GM06990 (cell line): ENCODE measurements at regions not wholly inside any gene's neighbourhood (a gene's known extent, or its start where the extent isn't known, plus 50 kb on each side); places are given as distances from the start of the nearest gene placed in this dataset.
"Not testable (repeated sequence)": the region's sequence is repeated elsewhere in the genome, so short reads cannot be mapped to it uniquely, and the experiment has no call there.

Experiments used
- DNase-seq: peaks from one replicate; pipeline ENCODE4 v3.0.0-alpha.2; 2011; ENCODE audit not compliant: insufficient read length; ENCODE audit errors: extremely low read depth
- H3K27me3 ChIP-seq: replicated peaks from 2 replicates; pipeline ENCODE4 v1.6.0; 2011; ENCODE audit warnings: low read length; ENCODE audit not compliant: control insufficient read depth, insufficient read depth
- H3K36me3 ChIP-seq: 2 replicates; pipeline ENCODE4 v1.5.1; 2011; ENCODE audit warnings: low read length; ENCODE audit not compliant: control insufficient read depth, insufficient read depth
- H3K4me3 ChIP-seq: replicated peaks from 2 replicates; pipeline ENCODE4 v1.5.1; 2011; ENCODE audit warnings: low read depth, mild to moderate bottlenecking, control low read depth, low read length
- CTCF ChIP-seq: IDR thresholded peaks from 2 replicates; pipeline ENCODE4 v1.5.1; 2011; ENCODE audit warnings: low read length, control low read depth, mild to moderate bottlenecking, inconsistent platforms; ENCODE audit not compliant: insufficient read depth, poor library complexity, severe bottlenecking

GRCh38 chr6:141925001-141925400 lies 207.7 kb upstream of the GJE1 start:
- TF ChIP-seq CTCF, result no peak
- no peak for DNase-seq
- H3K4me3 ChIP-seq, result no peak overlapping the region
- no peaks in the 10 kb centered on the region for H3K27me3 ChIP-seq
- H3K36me3 ChIP-seq, result no peaks in the 10 kb centered on the region

- no peak for DNase-seq
- no peak overlapping the region for H3K4me3 ChIP-seq
- no peak for TF ChIP-seq CTCF
Observed at GRCh38 chr6:141922898-141923297, 209.8 kb upstream of the GJE1 start.

GRCh38 chr6:141916682-141917505 lies 215.8 kb upstream of the GJE1 start:
- H3K4me3 ChIP-seq, H3K36me3 ChIP-seq, H3K27me3 ChIP-seq, DNase-seq: not testable (repeated sequence)

More at GRCh38 chr6:141922898-141923297, 209.8 kb upstream of the GJE1 start:
- Histone ChIP-seq H3K27me3 (no peaks in the 10 kb centered on the region), H3K36me3 (no peaks in the 10 kb centered on the region)

GRCh38 chr6:141914646-141915045 lies 218.1 kb upstream of the GJE1 start:
- DNase-seq, result no peak
- H3K36me3 ChIP-seq, result no peaks in the 10 kb centered on the region
- no peak overlapping the region for H3K4me3 ChIP-seq
- TF ChIP-seq CTCF, result no peak
- H3K27me3 ChIP-seq, result no peaks in the 10 kb centered on the region

GRCh38 chr6:141906569-141907080 lies 226.1 kb upstream of the GJE1 start:
- no peak overlapping the region for H3K4me3 ChIP-seq
- TF ChIP-seq CTCF, result no peak
- no peaks in the 10 kb centered on the region for H3K27me3 ChIP-seq
- no peak for DNase-seq
- H3K36me3 ChIP-seq, result no peaks in the 10 kb centered on the region

- no peak overlapping the region for H3K4me3 ChIP-seq
- no peak for TF ChIP-seq CTCF
- no peaks in the 10 kb centered on the region for H3K36me3 ChIP-seq
- no peaks in the 10 kb centered on the region for H3K27me3 ChIP-seq
- no peak for DNase-seq
Observed at GRCh38 chr6:141890661-141891060, 242.1 kb upstream of the GJE1 start.
